Activated CD8-positive, alpha-beta memory T cell treated with anti-CD3 and anti-CD28 coated beads, Interleukin-2, amount 10 ng/mL, durations not matched to agents 7 days and 5 days (primary cell): ENCODE measurements at regions not wholly inside any gene's neighbourhood (a gene's known extent, or its start where the extent isn't known, plus 50 kb on each side); places are given as distances from the start of the nearest gene placed in this dataset.

Experiments
- ATAC-seq: fragments of 150-1000 bp; cut with Tn5 transposase; one replicate; pipeline ENCODE4 v1.10.0; 2021; ENCODE audit warnings: moderate library complexity
- CTCF ChIA-PET: fragments of 350-600 bp; sonication (Branson Sonifier 250); formaldehyde crosslinking; loops from one replicate; lab custom pipeline; 2021; ENCODE audit warnings: antibody characterized with exemption; lab: Charles Lee
- DNase-seq: peaks from one replicate; pipeline ENCODE4 v3.0.0-alpha.2; 2020
- H3K27ac Mint-ChIP-seq: one replicate; pipeline ENCODE4 v1.8.0; 2021; ENCODE audit warnings: mild to moderate bottlenecking, mixed read lengths
- H3K27me3 Mint-ChIP-seq: one replicate; pipeline ENCODE4 v1.8.0; 2021; ENCODE audit warnings: mixed read lengths
- H3K36me3 Mint-ChIP-seq: one replicate; pipeline ENCODE4 v1.8.0; 2021; ENCODE audit warnings: mild to moderate bottlenecking, mixed read lengths
- H3K4me1 Mint-ChIP-seq: one replicate; pipeline ENCODE4 v1.8.0; 2021; ENCODE audit warnings: mixed read lengths
- H3K4me3 Mint-ChIP-seq: one replicate; pipeline ENCODE4 v1.8.0; 2021; ENCODE audit warnings: mild to moderate bottlenecking, moderate library complexity, mixed read lengths
- H3K9me3 Mint-ChIP-seq: one replicate; pipeline ENCODE4 v1.8.0; 2022; ENCODE audit warnings: low read depth, mixed read lengths

GRCh38 chr15:62785881-62786828 is 256.4 kb upstream of the TPM1 start:
- no peak for ATAC-seq
- no peak for DNase-seq
- Mint-ChIP-seq H3K9me3 (no peaks in the 10 kb centered on the region), H3K27ac (no peak overlapping the region), H3K4me1 (no peaks in the 10 kb centered on the region), H3K36me3 (no peaks in the 10 kb centered on the region), H3K4me3 (no peak overlapping the region), H3K27me3 (peaks cover 25% of the 10 kb centered on the region)
- CTCF ChIA-PET: no interaction called here

- H3K27me3 Mint-ChIP-seq: peaks cover 24% of the 10 kb centered on the region
- CTCF ChIA-PET: no interaction called here
- ATAC-seq: no peak
- no peak for DNase-seq
- no peak overlapping the region for H3K4me3 Mint-ChIP-seq
- H3K27ac Mint-ChIP-seq: no peak overlapping the region
- H3K4me1 Mint-ChIP-seq: no peaks in the 10 kb centered on the region
- no peaks in the 10 kb centered on the region for H3K36me3 Mint-ChIP-seq
- H3K9me3 Mint-ChIP-seq: no peaks in the 10 kb centered on the region
Measured at GRCh38 chr15:62787401-62787800, 255.1 kb upstream of the TPM1 start.

- no peaks in the 10 kb centered on the region for H3K36me3 Mint-ChIP-seq
- CTCF ChIA-PET: no interaction called here
- peaks cover 21% of the 10 kb centered on the region for H3K27me3 Mint-ChIP-seq
- ATAC-seq (no peak), DNase-seq (no peak)
- no peak overlapping the region for H3K27ac Mint-ChIP-seq
- no peaks in the 10 kb centered on the region for H3K4me1 Mint-ChIP-seq
- H3K9me3 Mint-ChIP-seq: no peaks in the 10 kb centered on the region
- H3K4me3 Mint-ChIP-seq: no peak overlapping the region
Measured at GRCh38 chr15:62788224-62788623, 254.3 kb upstream of the TPM1 start.

DNA sequence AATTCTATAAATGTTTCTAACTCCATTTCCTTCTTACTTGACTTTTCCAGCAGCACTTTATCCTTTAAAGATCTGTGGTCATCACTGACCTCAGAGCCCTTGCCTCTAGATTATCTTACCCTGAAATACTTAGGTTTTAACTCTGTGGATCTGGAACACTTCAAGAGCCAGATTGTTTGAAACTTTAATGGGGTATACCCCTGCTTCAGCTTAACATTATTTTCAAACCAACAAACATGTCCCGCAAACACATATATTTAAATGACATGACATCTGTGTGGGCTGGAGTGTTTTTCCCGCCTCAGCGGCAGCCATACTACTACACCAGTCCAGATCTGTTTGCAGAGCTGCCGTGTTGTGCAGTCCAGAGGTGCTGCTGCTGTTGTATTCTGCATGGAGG is 252.0 kb upstream of the TPM1 start:
- Mint-ChIP-seq H3K4me1 (no peaks in the 10 kb centered on the region), H3K27me3 (peaks cover 21% of the 10 kb centered on the region), H3K27ac (no peak overlapping the region), H3K9me3 (no peaks in the 10 kb centered on the region), H3K4me3 (no peak overlapping the region), H3K36me3 (no peaks in the 10 kb centered on the region)
- no peak for ATAC-seq
- DNase-seq: no peak
- CTCF ChIA-PET: interaction anchor here (1.6 kb wide), 1 partner anchor 9 kb away, joined by 3 read pairs; no protein-coding TSS in a partner anchor

DNA sequence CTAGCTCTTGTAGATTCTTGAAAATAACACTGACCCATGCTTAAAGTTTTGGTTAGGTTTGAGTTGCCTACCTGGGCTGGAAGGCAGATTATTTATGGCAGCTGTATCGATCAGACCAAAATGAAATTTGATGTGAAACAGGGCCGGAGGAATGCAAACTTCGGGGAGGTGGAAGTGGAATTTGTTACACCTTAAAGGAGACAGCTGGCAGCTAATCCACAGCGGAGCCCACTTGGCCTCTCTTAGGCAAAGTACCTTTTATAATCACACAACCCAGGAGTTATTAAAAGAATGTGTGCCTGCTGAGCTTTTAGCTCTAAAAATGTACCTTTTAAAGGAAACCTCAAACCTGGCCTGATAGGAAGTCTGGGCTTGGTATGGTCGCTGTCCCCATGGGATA is 250.9 kb upstream of the TPM1 start:
- Mint-ChIP-seq H3K9me3 (no peaks in the 10 kb centered on the region), H3K27me3 (peaks cover 21% of the 10 kb centered on the region), H3K36me3 (no peaks in the 10 kb centered on the region), H3K4me3 (no peak overlapping the region), H3K4me1 (no peaks in the 10 kb centered on the region), H3K27ac (no peak overlapping the region)
- no peak for DNase-seq
- CTCF ChIA-PET: no interaction called here
- no peak for ATAC-seq

GRCh38 chr15:62792986-62793751 is 249.4 kb upstream of the TPM1 start:
- no peaks in the 10 kb centered on the region for H3K9me3 Mint-ChIP-seq
- CTCF ChIA-PET: no interaction called here
- H3K4me1 Mint-ChIP-seq: no peaks in the 10 kb centered on the region
- no peak overlapping the region for H3K4me3 Mint-ChIP-seq
- peaks cover 17% of the 10 kb centered on the region for H3K27me3 Mint-ChIP-seq
- no peaks in the 10 kb centered on the region for H3K36me3 Mint-ChIP-seq
- ATAC-seq: no peak
- no peak overlapping the region for H3K27ac Mint-ChIP-seq
- no peak for DNase-seq

DNA sequence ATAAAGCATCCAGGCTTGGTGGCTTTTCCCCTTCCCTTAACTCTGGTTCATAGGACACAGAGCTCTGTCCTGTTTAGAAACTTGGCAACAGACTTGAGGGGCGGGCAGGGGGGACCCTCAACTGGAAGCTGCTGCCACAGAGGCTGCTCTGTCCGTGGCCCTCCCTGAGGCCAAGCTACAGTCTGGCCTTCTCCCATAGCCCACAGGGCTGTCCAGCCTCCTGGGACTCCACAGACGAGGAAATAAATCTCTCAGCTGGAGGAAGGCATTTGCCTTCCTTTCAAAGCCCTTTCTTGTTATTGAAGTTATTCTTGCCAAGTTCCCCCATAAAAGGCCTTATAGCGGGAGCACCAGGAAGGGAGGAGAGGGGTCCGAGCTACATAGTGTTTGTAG is 248.8 kb upstream of the TPM1 start:
- ATAC-seq (no peak), DNase-seq (no peak)
- Mint-ChIP-seq H3K9me3 (no peaks in the 10 kb centered on the region), H3K27ac (no peak overlapping the region), H3K4me1 (no peaks in the 10 kb centered on the region), H3K36me3 (no peaks in the 10 kb centered on the region), H3K4me3 (no peak overlapping the region), H3K27me3 (peaks cover 17% of the 10 kb centered on the region)
- CTCF ChIA-PET: no interaction called here

DNA sequence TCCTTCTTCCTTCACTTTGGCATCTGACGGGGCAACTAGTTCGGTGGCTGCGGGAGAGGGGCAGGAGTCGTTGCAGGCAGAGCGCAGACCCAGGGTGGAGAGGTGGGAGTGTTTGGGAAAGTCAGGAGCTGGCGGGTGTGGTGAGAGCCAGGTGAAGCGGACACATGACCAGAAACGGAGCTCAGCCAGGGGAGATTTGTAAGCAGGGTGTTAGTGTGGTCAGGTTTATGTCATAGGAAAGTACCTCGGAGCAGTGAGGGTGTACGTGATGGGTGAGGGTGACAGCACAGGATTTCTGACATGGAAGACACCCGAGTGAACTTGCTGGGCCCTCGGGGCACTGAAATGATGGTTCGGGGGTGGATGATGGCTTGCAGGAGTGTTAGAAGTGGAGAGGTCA is 247.4 kb upstream of the TPM1 start:
- no peaks in the 10 kb centered on the region for H3K4me1 Mint-ChIP-seq
- H3K27me3 Mint-ChIP-seq: peaks cover 10% of the 10 kb centered on the region
- H3K36me3 Mint-ChIP-seq: no peaks in the 10 kb centered on the region
- no peak overlapping the region for H3K4me3 Mint-ChIP-seq
- H3K9me3 Mint-ChIP-seq: no peaks in the 10 kb centered on the region
- H3K27ac Mint-ChIP-seq: no peak overlapping the region
- CTCF ChIA-PET: no interaction called here
- ATAC-seq: no peak
- no peak for DNase-seq

DNA sequence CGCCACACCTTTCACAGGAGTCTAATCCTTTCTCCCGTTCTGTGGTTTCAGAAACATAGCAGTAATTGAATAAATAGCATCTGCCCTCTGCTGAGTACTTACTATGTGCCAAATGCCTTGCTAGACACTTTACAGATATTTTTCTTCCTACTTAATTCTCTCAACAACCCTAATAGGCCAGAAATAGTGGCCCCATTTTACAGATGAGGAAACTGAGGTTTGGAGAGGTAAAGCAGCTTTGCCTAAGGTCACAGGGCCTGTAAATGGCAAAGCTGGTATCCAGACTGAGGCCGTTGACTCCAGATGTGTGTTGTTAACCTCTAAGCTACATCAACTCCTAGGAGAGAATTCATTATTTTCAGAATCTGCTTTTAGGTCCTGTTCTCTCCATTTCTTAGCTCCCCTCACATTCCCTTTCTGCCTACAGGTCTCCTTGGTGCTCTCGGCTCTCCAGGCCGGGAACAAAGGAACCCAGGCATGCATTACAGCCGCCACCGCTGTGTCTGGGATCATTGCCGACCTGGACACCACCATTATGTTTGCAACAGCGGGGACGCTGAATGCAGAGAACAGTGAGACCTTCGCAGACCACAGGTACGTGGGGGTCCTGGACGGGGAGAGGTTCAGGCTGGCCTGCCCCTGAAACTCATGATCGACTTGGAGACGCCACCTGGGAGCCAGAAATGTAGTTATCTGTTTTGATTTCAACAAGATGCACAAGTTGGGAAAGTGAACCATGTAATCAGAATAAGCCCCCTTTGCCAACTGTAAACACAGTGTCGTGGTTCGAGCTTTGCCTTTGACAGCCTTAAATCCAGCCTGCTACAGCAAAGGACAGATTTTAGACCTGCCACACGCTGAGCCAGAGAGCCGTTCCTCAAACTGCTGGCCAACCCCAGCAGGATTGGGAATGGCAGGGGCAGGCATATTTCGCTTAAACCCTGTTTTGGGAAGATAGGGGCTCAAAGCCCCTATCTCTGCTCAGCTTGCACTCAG is 246.5 kb upstream of the TPM1 start:
- Mint-ChIP-seq H3K9me3 (no peaks in the 10 kb centered on the region), H3K27ac (no peak overlapping the region), H3K4me3 (no peak overlapping the region), H3K36me3 (no peaks in the 10 kb centered on the region), H3K27me3 (peaks cover 5% of the 10 kb centered on the region), H3K4me1 (no peaks in the 10 kb centered on the region)
- DNase-seq (no peak), ATAC-seq (no peak)
- CTCF ChIA-PET: interaction anchor here (1.4 kb wide), 1 partner anchor 10 kb away, joined by 3 read pairs; no protein-coding TSS in a partner anchor

DNA sequence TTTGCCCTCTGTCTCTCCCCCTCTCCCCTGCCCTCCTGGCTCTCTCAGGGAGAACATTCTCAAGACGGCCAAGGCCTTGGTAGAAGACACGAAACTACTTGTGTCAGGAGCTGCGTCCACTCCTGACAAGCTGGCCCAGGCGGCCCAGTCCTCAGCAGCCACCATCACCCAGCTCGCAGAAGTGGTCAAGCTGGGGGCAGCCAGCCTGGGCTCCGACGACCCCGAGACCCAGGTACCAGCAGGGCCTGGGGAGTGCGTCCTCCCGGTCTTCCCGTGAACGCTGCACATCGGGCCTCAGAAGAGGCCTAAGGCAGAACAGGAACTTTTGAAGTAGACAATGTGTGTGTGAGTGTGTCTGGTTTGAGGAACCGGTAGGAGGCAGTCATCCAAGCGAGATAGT is 245.4 kb upstream of the TPM1 start:
- no peak overlapping the region for H3K4me3 Mint-ChIP-seq
- no peaks in the 10 kb centered on the region for H3K4me1 Mint-ChIP-seq
- DNase-seq (no peak), ATAC-seq (no peak)
- CTCF ChIA-PET: interaction anchor here (1.4 kb wide), 1 partner anchor 9 kb away, joined by 3 read pairs; no protein-coding TSS in a partner anchor
- no peak overlapping the region for H3K27ac Mint-ChIP-seq
- no peaks in the 10 kb centered on the region for H3K9me3 Mint-ChIP-seq
- peaks cover under 1% of the 10 kb centered on the region for H3K27me3 Mint-ChIP-seq
- H3K36me3 Mint-ChIP-seq: no peaks in the 10 kb centered on the region

- H3K4me1 Mint-ChIP-seq: no peaks in the 10 kb centered on the region
- CTCF ChIA-PET: no interaction called here
- no peaks in the 10 kb centered on the region for H3K36me3 Mint-ChIP-seq
- no peaks in the 10 kb centered on the region for H3K9me3 Mint-ChIP-seq
- ATAC-seq (no peak), DNase-seq (no peak)
- no peak overlapping the region for H3K27ac Mint-ChIP-seq
- H3K4me3 Mint-ChIP-seq: no peak overlapping the region
- H3K27me3 Mint-ChIP-seq: peaks cover 8% of the 10 kb centered on the region
Measured at GRCh38 chr15:62798536-62798935, 244.0 kb upstream of the TPM1 start.

- Mint-ChIP-seq H3K36me3 (no peaks in the 10 kb centered on the region), H3K27ac (no peak overlapping the region), H3K4me3 (no peak overlapping the region), H3K27me3 (peaks cover 9% of the 10 kb centered on the region), H3K9me3 (no peaks in the 10 kb centered on the region), H3K4me1 (no peaks in the 10 kb centered on the region)
- CTCF ChIA-PET: no interaction called here
- DNase-seq (no peak), ATAC-seq (no peak)
Measured at GRCh38 chr15:62799037-62799436, 243.5 kb upstream of the TPM1 start.

- Mint-ChIP-seq H3K27me3 (peaks cover 9% of the 10 kb centered on the region), H3K36me3 (no peaks in the 10 kb centered on the region), H3K27ac (no peak overlapping the region), H3K4me1 (no peaks in the 10 kb centered on the region), H3K4me3 (no peak overlapping the region), H3K9me3 (no peaks in the 10 kb centered on the region)
- DNase-seq: no peak
- ATAC-seq: no peak
- CTCF ChIA-PET: interaction anchor here (1.1 kb wide), 1 partner anchor 9 kb away, joined by 3 read pairs; no protein-coding TSS in a partner anchor
Measured at GRCh38 chr15:62799919-62800318, 242.6 kb upstream of the TPM1 start.
